Muscle of leg (tissue), 3 donors: ENCODE measurements at regions not wholly inside any gene's neighbourhood (a gene's known extent, or its start where the extent isn't known, plus 50 kb on each side); places are given as distances from the start of the nearest gene placed in this dataset.

Experiments used
- DNase-seq: peaks from one replicate; pipeline ENCODE4 v3.0.0; 2013
- H3K27ac ChIP-seq: one replicate; pipeline ENCODE4 v1.5.1; 2013; ENCODE audit warnings: mild to moderate bottlenecking, low read length, control low read depth
- H3K27me3 ChIP-seq: one replicate; pipeline ENCODE4 v1.6.1; 2013; ENCODE audit warnings: low read length; ENCODE audit not compliant: control insufficient read depth, insufficient read depth
- H3K36me3 ChIP-seq: one replicate; pipeline ENCODE4 v1.6.1; 2013; ENCODE audit warnings: low read length; ENCODE audit not compliant: control insufficient read depth, insufficient read depth
- H3K4me1 ChIP-seq: one replicate; pipeline ENCODE4 v1.6.1; 2013; ENCODE audit warnings: low read length; ENCODE audit not compliant: control insufficient read depth, insufficient read depth
- H3K4me3 ChIP-seq: one replicate; pipeline ENCODE4 v1.5.1; 2013; ENCODE audit warnings: low read length, control low read depth
- H3K9me3 ChIP-seq: replicated peaks from 2 replicates; pipeline ENCODE4 v1.6.1; 2013; ENCODE audit warnings: low read depth, low read length; ENCODE audit not compliant: control insufficient read depth
- WGBS: methylation state at CpG from one replicate; pipeline ENCODE4 v1.1.5; 2013; ENCODE audit warnings: missing lambda C conversion rate; ENCODE audit not compliant: insufficient coverage; 5-methylcytosine and 5-hydroxymethylcytosine counted together

- Histone ChIP-seq H3K4me1 (peaks cover 3% of the 10 kb centered on the region), H3K27ac (peak overlapping the region; percentile 50), H3K27me3 (no peaks in the 10 kb centered on the region), H3K4me3 (no peak overlapping the region), H3K36me3 (no peaks in the 10 kb centered on the region), H3K9me3 (peaks cover 3% of the 10 kb centered on the region)
- DNase-seq: peak; percentile 95
- WGBS: 22% methylated on average over 1 of the region's 1 CpG
These were observed 202.5 kb upstream of the LYPLAL1 start for GRCh38 chr1:218971156-218971555.

GRCh38 chr1:218980881-218981280 is 192.8 kb upstream of the LYPLAL1 start:
- 82% methylated on average over 1 of the region's 2 CpGs for WGBS
- no peak overlapping the region for H3K4me3 ChIP-seq
- peaks cover 2% of the 10 kb centered on the region for H3K4me1 ChIP-seq
- DNase-seq: no peak
- H3K27ac ChIP-seq: no peak overlapping the region
- no peaks in the 10 kb centered on the region for H3K27me3 ChIP-seq
- H3K9me3 ChIP-seq: no peaks in the 10 kb centered on the region
- H3K36me3 ChIP-seq: no peaks in the 10 kb centered on the region

GRCh38 chr1:218982482-218982881 is 191.2 kb upstream of the LYPLAL1 start:
- H3K4me1 ChIP-seq: peaks cover 2% of the 10 kb centered on the region
- no peaks in the 10 kb centered on the region for H3K27me3 ChIP-seq
- 45% methylated on average over 2 of the region's 6 CpGs for WGBS
- H3K4me3 ChIP-seq: no peak overlapping the region
- DNase-seq: no peak
- H3K9me3 ChIP-seq: no peaks in the 10 kb centered on the region
- H3K36me3 ChIP-seq: no peaks in the 10 kb centered on the region
- H3K27ac ChIP-seq: no peak overlapping the region

GRCh38 chr1:218983433-218983832 is 190.2 kb upstream of the LYPLAL1 start:
- Histone ChIP-seq H3K27ac (no peak overlapping the region), H3K4me3 (no peak overlapping the region), H3K9me3 (no peaks in the 10 kb centered on the region), H3K4me1 (peaks cover 2% of the 10 kb centered on the region), H3K36me3 (no peaks in the 10 kb centered on the region), H3K27me3 (no peaks in the 10 kb centered on the region)
- DNase-seq: no peak
- 94% methylated on average over 8 of the region's 9 CpGs for WGBS

GRCh38 chr1:218983848-218984247 is 189.8 kb upstream of the LYPLAL1 start:
- Histone ChIP-seq H3K4me1 (peaks cover 2% of the 10 kb centered on the region), H3K36me3 (no peaks in the 10 kb centered on the region), H3K27me3 (no peaks in the 10 kb centered on the region), H3K27ac (no peak overlapping the region), H3K9me3 (no peaks in the 10 kb centered on the region), H3K4me3 (no peak overlapping the region)
- WGBS: 82% methylated on average over 2 of the region's 4 CpGs
- no peak for DNase-seq

GRCh38 chr1:218985424-218985984 is 188.2 kb upstream of the LYPLAL1 start:
- no peak overlapping the region for H3K4me3 ChIP-seq
- no peaks in the 10 kb centered on the region for H3K9me3 ChIP-seq
- H3K36me3 ChIP-seq: no peaks in the 10 kb centered on the region
- no CpG with 5 or more reads among the region's 2 CpGs for WGBS
- H3K27ac ChIP-seq: no peak overlapping the region
- DNase-seq: no peak
- H3K4me1 ChIP-seq: peaks cover 2% of the 10 kb centered on the region
- H3K27me3 ChIP-seq: no peaks in the 10 kb centered on the region

GRCh38 chr1:218986816-218987215 is 186.9 kb upstream of the LYPLAL1 start:
- H3K27me3 ChIP-seq: no peaks in the 10 kb centered on the region
- no peaks in the 10 kb centered on the region for H3K36me3 ChIP-seq
- H3K4me3 ChIP-seq: no peak overlapping the region
- H3K4me1 ChIP-seq: peaks cover 2% of the 10 kb centered on the region
- no peak for DNase-seq
- no CpG with 5 or more reads among the region's 3 CpGs for WGBS
- H3K9me3 ChIP-seq: no peaks in the 10 kb centered on the region
- H3K27ac ChIP-seq: no peak overlapping the region

- 100% methylated on average over 1 of the region's 1 CpG for WGBS
These were observed 183.7 kb upstream of the LYPLAL1 start for GRCh38 chr1:218990019-218990418.

GRCh38 chr1:218991089-218991488 is 182.6 kb upstream of the LYPLAL1 start:
- no peak overlapping the region for H3K4me3 ChIP-seq

More at GRCh38 chr1:218990019-218990418, 183.7 kb upstream of the LYPLAL1 start:
- no peaks in the 10 kb centered on the region for H3K9me3 ChIP-seq
- no peaks in the 10 kb centered on the region for H3K27me3 ChIP-seq
- no peak for DNase-seq
- no peak overlapping the region for H3K27ac ChIP-seq
- H3K4me3 ChIP-seq: no peak overlapping the region
- H3K4me1 ChIP-seq: no peaks in the 10 kb centered on the region
- H3K36me3 ChIP-seq: no peaks in the 10 kb centered on the region

GRCh38 chr1:218994615-218995014 is 179.1 kb upstream of the LYPLAL1 start:
- no peaks in the 10 kb centered on the region for H3K27me3 ChIP-seq
- H3K4me1 ChIP-seq: no peaks in the 10 kb centered on the region
- peak overlapping the region; percentile 36 for H3K27ac ChIP-seq
- no CpG with 5 or more reads among the region's 1 CpG for WGBS
- H3K9me3 ChIP-seq: no peaks in the 10 kb centered on the region
- no peak overlapping the region for H3K4me3 ChIP-seq
- H3K36me3 ChIP-seq: no peaks in the 10 kb centered on the region
- no peak for DNase-seq

More at GRCh38 chr1:218991089-218991488, 182.6 kb upstream of the LYPLAL1 start:
- no peaks in the 10 kb centered on the region for H3K4me1 ChIP-seq
- H3K9me3 ChIP-seq: no peaks in the 10 kb centered on the region
- H3K27me3 ChIP-seq: no peaks in the 10 kb centered on the region
- no peak for DNase-seq
- no peak overlapping the region for H3K27ac ChIP-seq
- H3K36me3 ChIP-seq: no peaks in the 10 kb centered on the region
- no CpG with 5 or more reads among the region's 1 CpG for WGBS
